ENCODE measurements at regions not wholly inside any gene's neighbourhood (a gene's known extent, or its start where the extent isn't known, plus 50 kb on each side); places are given as distances from the start of the nearest gene placed in this dataset.

DNA sequence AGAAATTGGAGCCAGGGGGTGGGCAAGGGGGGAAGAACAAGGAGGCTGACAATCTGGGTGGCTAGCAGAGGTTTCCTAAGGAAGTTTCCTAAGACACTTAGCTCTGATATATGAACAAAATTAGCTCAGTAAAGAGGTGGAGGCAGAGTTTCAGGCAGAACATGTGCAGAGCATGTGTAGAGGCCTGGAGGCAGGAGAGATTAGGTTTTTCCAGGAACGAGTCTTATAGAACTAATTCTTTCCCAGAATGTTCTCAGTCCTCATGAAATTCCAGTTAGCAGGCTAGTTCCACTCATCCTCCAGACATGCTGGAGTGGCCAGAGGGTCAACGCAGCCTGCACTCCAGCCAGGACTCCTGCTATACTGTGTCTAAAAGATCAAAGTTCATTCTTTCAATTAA, 184.7 kb downstream of the LACC1 start:
- TF ChIP-seq, protein P1, sequence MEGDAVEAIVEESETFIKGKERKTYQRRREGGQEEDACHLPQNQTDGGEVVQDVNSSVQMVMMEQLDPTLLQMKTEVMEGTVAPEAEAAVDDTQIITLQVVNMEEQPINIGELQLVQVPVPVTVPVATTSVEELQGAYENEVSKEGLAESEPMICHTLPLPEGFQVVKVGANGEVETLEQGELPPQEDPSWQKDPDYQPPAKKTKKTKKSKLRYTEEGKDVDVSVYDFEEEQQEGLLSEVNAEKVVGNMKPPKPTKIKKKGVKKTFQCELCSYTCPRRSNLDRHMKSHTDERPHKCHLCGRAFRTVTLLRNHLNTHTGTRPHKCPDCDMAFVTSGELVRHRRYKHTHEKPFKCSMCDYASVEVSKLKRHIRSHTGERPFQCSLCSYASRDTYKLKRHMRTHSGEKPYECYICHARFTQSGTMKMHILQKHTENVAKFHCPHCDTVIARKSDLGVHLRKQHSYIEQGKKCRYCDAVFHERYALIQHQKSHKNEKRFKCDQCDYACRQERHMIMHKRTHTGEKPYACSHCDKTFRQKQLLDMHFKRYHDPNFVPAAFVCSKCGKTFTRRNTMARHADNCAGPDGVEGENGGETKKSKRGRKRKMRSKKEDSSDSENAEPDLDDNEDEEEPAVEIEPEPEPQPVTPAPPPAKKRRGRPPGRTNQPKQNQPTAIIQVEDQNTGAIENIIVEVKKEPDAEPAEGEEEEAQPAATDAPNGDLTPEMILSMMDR (IDR thresholded peaks at IDR 0.05): no peak
- TF ChIP-seq POLR2A (IDR thresholded peaks at IDR 0.05) (no peak), POLR2AphosphoS5 (IDR thresholded peaks at IDR 0.05) (no peak)
